Mammary epithelial cell (primary cell): ENCODE measurements at regions not wholly inside any gene's neighbourhood (a gene's known extent, or its start where the extent isn't known, plus 50 kb on each side); places are given as distances from the start of the nearest gene placed in this dataset.

Experiments
- CTCF ChIP-seq, 2 donors: IDR thresholded peaks in 1 of 2; conservative IDR thresholded peaks in 1 of 2; 2 replicates each; pipeline ENCODE4 v1.5.1; 2011 to 2012; ENCODE audit warnings: inconsistent platforms in 2 of 2, low read length in 2 of 2, mild to moderate bottlenecking in 2 of 2, control low read depth in 1 of 2, low read depth in 1 of 2; ENCODE audit not compliant: insufficient read depth in 1 of 2; ENCODE audit errors: extremely low read depth in 1 of 2
- EZH2 ChIP-seq: IDR thresholded peaks from 2 replicates; pipeline ENCODE4 v1.6.1; 2012; ENCODE audit warnings: low read length, inconsistent platforms, borderline replicate concordance

GRCh38 chrX:143945171-143945570 is 61.3 kb downstream of the UBE2NL start:
- TF ChIP-seq EZH2, result no peak
- TF ChIP-seq CTCF (conservative IDR thresholded peaks at IDR 0.05 in 1 of 2, IDR thresholded peaks at IDR 0.05 in 1 of 2; ENCODE audit: extremely low read depth in 1 of 2, insufficient read depth in 1 of 2, low read depth in 1 of 2, low read length in 2 of 2), result no peak
